Heart right ventricle (tissue), 16 donors: ENCODE measurements at regions not wholly inside any gene's neighbourhood (a gene's known extent, or its start where the extent isn't known, plus 50 kb on each side); places are given as distances from the start of the nearest gene placed in this dataset.

Source experiments
- ATAC-seq, 8 donors: fragments of 200-7000 bp; cut with Tn5 transposase; one replicate each; pipeline ENCODE4 v1.9.1; 2020; ENCODE audit warnings: mild to moderate bottlenecking in 8 of 8, moderate library complexity in 8 of 8, moderate number of reproducible peaks in 1 of 8
- DNase-seq, 2 donors: peaks; one replicate each; pipeline ENCODE4 v3.0.0-alpha.2; 2020
- H3K27ac ChIP-seq, 10 donors: fragments of 200-600 bp; sonication (generic) in 2 of 10; one replicate each; pipeline versions ENCODE4 v1.5.0 to v1.8.0; 2020 to 2022; ENCODE audit warnings: mild to moderate bottlenecking in 3 of 10
- H3K27me3 ChIP-seq, 7 donors: fragments of 200-600 bp; one replicate each; pipeline ENCODE4 v1.8.0; 2021 to 2022; ENCODE audit warnings: mild to moderate bottlenecking in 2 of 7
- H3K36me3 ChIP-seq, 9 donors: fragments of 200-600 bp; sonication (generic) in 1 of 9; one replicate each; pipeline versions ENCODE4 v1.5.0 to v1.8.0; 2020 to 2022; ENCODE audit warnings: mild to moderate bottlenecking in 2 of 9
- H3K4me1 ChIP-seq, 9 donors: fragments of 200-600 bp; sonication (generic) in 1 of 9; one replicate each; pipeline versions ENCODE4 v1.5.0 to v1.8.0; 2020 to 2022; ENCODE audit warnings: mild to moderate bottlenecking in 4 of 9
- H3K4me3 ChIP-seq, 10 donors: fragments of 200-600 bp; sonication (generic) in 2 of 10; one replicate each; pipeline versions ENCODE4 v1.5.0 to v1.8.0; 2020 to 2022; ENCODE audit warnings: mild to moderate bottlenecking in 7 of 10, moderate library complexity in 2 of 10
- H3K9me3 ChIP-seq, 11 donors: fragments of 200-600 bp in 10 of 11; sonication (generic) in 2 of 11; one replicate each; pipeline versions ENCODE4 v1.5.0 to v1.8.0; 2013 to 2022; ENCODE audit warnings: mild to moderate bottlenecking in 2 of 11, control low read depth in 1 of 11, moderate library complexity in 1 of 11
- CTCF ChIP-seq, 9 donors: fragments of 200-600 bp; sonication (generic) in 2 of 9; IDR thresholded peaks; one replicate each; pipeline versions ENCODE4 v1.5.0 to v1.8.0; 2021 to 2022; ENCODE audit warnings: antibody characterized with exemption in 9 of 9, mild to moderate bottlenecking in 5 of 9, moderate library complexity in 1 of 9
- WGBS, 2 donors: extraction: QIAGEN DNeasy Blood & Tissue Kit; methylation state at CpG; one replicate each; pipeline ENCODE4 v1.1.7; 2013; ENCODE audit warnings: inconsistent platforms in 1 of 2; 5-methylcytosine and 5-hydroxymethylcytosine counted together
- intact Hi-C, 10 donors: fragments of 100-400 bp; cut with DNase I; formaldehyde crosslinking; loops; one replicate each; pipeline versions ENCODE4 v1.11.1 to v1.14.2; 2022
- donor health status: Arrhythmogenic right ventricular cardiomyopathy.
- donor health status: ischemic (EF 13 %, LVEDD 7.1; RV severe dilation, severe dysfunction).
- donor health status: healthy with polysubstance abuse.
- donor health status: DM: no; HTN: yes; CAD: no.
- donor health status: DM: no; HTN: no; CAD: no.
- donor health status: ischemic (EF 25% LVEDD 6.9; RV normal size, moderate dysfunction).
- donor health status: ischemic (EF 25% LVEDD 5.7; RV mildly dilated, moderate dysfunction).
- donor health status: healthy.
- donor health status: DM: yes; HTN: yes; CAD: no.
- donor health status: Ischemic cardiomyopathy.
- donor health status: ischemic (EF 35%, LVEDD 5.7; RV mildly dilated, moderate dysfunction).
- donor health status: nonischemic (EF 11% LVEDD 7.7; RV severe dilation, severe dysfunction).
- donor health status: DM: yes; HTN: yes; CAD: no.
- donor health status: PGD.
- donor health status: ischemic (EF 29% LVEDD 5.4; RV normal size, mild dysfunction).
- donor health status: nonischemic (EF 23%, LVEDD 6.1; RV moderate dilation, normal function).

- WGBS, 2 donors: 77 to 80% methylated on average over 5 of the region's 5 CpGs
These were observed 128.5 kb downstream of the MIAT start for GRCh38 chr22:26785932-26786331.

GRCh38 chr22:26786398-26786797 is 129.0 kb downstream of the MIAT start:
- no peak for ATAC-seq
- no peak for TF ChIP-seq CTCF (IDR thresholded peaks at IDR 0.05)
- WGBS, 2 donors: 92 to 95% methylated on average over 9 of the region's 9 CpGs

More at GRCh38 chr22:26785932-26786331, 128.5 kb downstream of the MIAT start:
- H3K4me1 ChIP-seq: peaks cover 0 to 8% (median 0%) of the 10 kb centered on the region in 9 donors
- DNase-seq (no peak), ATAC-seq (no peak)
- peaks cover 0 to 43% (median 6%) of the 10 kb centered on the region in 9 donors for H3K36me3 ChIP-seq
- H3K27me3 ChIP-seq: no peaks in the 10 kb centered on the region
- intact Hi-C loops: no loop called here
- no peak overlapping the region for H3K27ac ChIP-seq
- no peak for TF ChIP-seq CTCF (IDR thresholded peaks at IDR 0.05)
- no peaks in the 10 kb centered on the region for H3K9me3 ChIP-seq
- no peak overlapping the region for H3K4me3 ChIP-seq

GRCh38 chr22:26789951-26790350 is 132.6 kb downstream of the MIAT start:
- no peak overlapping the region for H3K27ac ChIP-seq
- WGBS, 2 donors: 73 to 81% methylated on average over 6 of the region's 6 CpGs
- H3K4me3 ChIP-seq: no peak overlapping the region
- H3K36me3 ChIP-seq: peaks cover 0 to 26% (median 6%) of the 10 kb centered on the region in 9 donors
- no peak for TF ChIP-seq CTCF (IDR thresholded peaks at IDR 0.05)
- DNase-seq (no peak), ATAC-seq (no peak)
- no peaks in the 10 kb centered on the region for H3K9me3 ChIP-seq
- no peaks in the 10 kb centered on the region for H3K27me3 ChIP-seq
- intact Hi-C loops: loop anchor here in 1 of 10 donors (10.0 kb wide), 1 partner anchor 65 kb away; no protein-coding TSS in a partner anchor
- peaks cover 0 to 8% (median 0%) of the 10 kb centered on the region in 9 donors for H3K4me1 ChIP-seq

More at GRCh38 chr22:26786398-26786797, 129.0 kb downstream of the MIAT start:
- Histone ChIP-seq H3K4me1 (peaks cover 0 to 8% (median 0%) of the 10 kb centered on the region in 9 donors), H3K4me3 (no peak overlapping the region), H3K27ac (no peak overlapping the region), H3K9me3 (no peaks in the 10 kb centered on the region), H3K36me3 (peaks cover 0 to 45% (median 6%) of the 10 kb centered on the region in 9 donors), H3K27me3 (no peaks in the 10 kb centered on the region)
- DNase-seq: no peak
- intact Hi-C loops: no loop called here

GRCh38 chr22:26792522-26792921 is 135.1 kb downstream of the MIAT start:
- Histone ChIP-seq H3K27me3 (no peaks in the 10 kb centered on the region), H3K9me3 (no peaks in the 10 kb centered on the region), H3K36me3 (peaks cover 0 to 22% (median 6%) of the 10 kb centered on the region in 9 donors), H3K4me1 (no peaks in the 10 kb centered on the region), H3K4me3 (no peak overlapping the region), H3K27ac (no peak overlapping the region)
- TF ChIP-seq CTCF (IDR thresholded peaks at IDR 0.05): no peak
- 96 to 97% methylated on average over 8 of the region's 8 CpGs for WGBS, 2 donors
- ATAC-seq (no peak), DNase-seq (no peak)
- intact Hi-C loops: loop anchor here in 1 of 10 donors (10.0 kb wide), 1 partner anchor 62 kb away; no protein-coding TSS in a partner anchor
